A673 (cell line): ENCODE measurements at regions not wholly inside any gene's neighbourhood (a gene's known extent, or its start where the extent isn't known, plus 50 kb on each side); places are given as distances from the start of the nearest gene placed in this dataset.

Experiments used
- BruUV-seq: library from RNA; stranded (reverse); fragments of 400-500 nt; replicated peaks from 2 replicates; lab custom pipeline; 2021; lab: Mats Ljungman, UMichigan
- CTCF ChIA-PET: fragments of 300-600 bp; sonication (Branson Sonifier 250); formaldehyde crosslinking; loops from one replicate; lab custom pipeline; 2022; ENCODE audit warnings: antibody characterized with exemption; lab: Charles Lee
- POLR2A ChIA-PET: fragments of 300-600 bp; sonication (Branson Sonifier 250); formaldehyde crosslinking; loops from one replicate; lab custom pipeline; 2022; ENCODE audit warnings: antibody characterized with exemption; ENCODE audit not compliant: low non-redundant PET; lab: Charles Lee
- DNase-seq: peaks from one replicate; pipeline ENCODE4 v3.0.0-alpha.2; 2015; ENCODE audit warnings: low spot score
- H3K27ac ChIP-seq: fragments of 200-600 bp; sonication (generic); 2 replicates; pipeline ENCODE4 v1.5.1; 2016; ENCODE audit warnings: mixed run types, low read depth, mild to moderate bottlenecking, mixed read lengths, antibody characterized with exemption, low read length; ENCODE audit not compliant: poor library complexity, severe bottlenecking
- H3K27me3 ChIP-seq: fragments of 200-600 bp; sonication (generic); replicated peaks from 2 replicates; pipeline ENCODE4 v1.6.1; 2017; ENCODE audit warnings: mixed run types, low read depth, mild to moderate bottlenecking, mixed read lengths, antibody characterized with exemption, low read length; ENCODE audit not compliant: insufficient read depth, poor library complexity
- H3K36me3 ChIP-seq: fragments of 200-600 bp; sonication (generic); 2 replicates; pipeline ENCODE4 v1.6.1; 2016; ENCODE audit warnings: mixed run types, mild to moderate bottlenecking, mixed read lengths, antibody characterized with exemption, low read length; ENCODE audit not compliant: insufficient read depth, poor library complexity, severe bottlenecking
- H3K4me1 ChIP-seq: fragments of 200-600 bp; sonication (generic); 2 replicates; pipeline ENCODE4 v1.6.1; 2017; ENCODE audit warnings: mixed run types, mild to moderate bottlenecking, mixed read lengths, antibody characterized with exemption, low read length; ENCODE audit not compliant: insufficient read depth, poor library complexity, severe bottlenecking
- H3K4me3 ChIP-seq: fragments of 200-600 bp; sonication (generic); 2 replicates; pipeline ENCODE4 v1.5.1; 2016; ENCODE audit warnings: low read depth, mixed run types, mild to moderate bottlenecking, mixed read lengths, low read length; ENCODE audit not compliant: poor library complexity, severe bottlenecking
- H3K9me3 ChIP-seq: fragments of 200-600 bp; sonication (generic); 2 replicates; pipeline ENCODE4 v1.6.1; 2016; ENCODE audit warnings: mixed run types, low read depth, mild to moderate bottlenecking, mixed read lengths, antibody characterized with exemption, low read length; ENCODE audit not compliant: poor library complexity, severe bottlenecking
- CTCF ChIP-seq: fragments of 300-800, 200-600 bp; sonication (generic); conservative IDR thresholded peaks from 2 replicates; pipeline ENCODE4 v1.5.1; 2017; ENCODE audit warnings: low read depth, mild to moderate bottlenecking, antibody characterized with exemption, low read length, moderate library complexity, mixed read lengths
- EZH2 ChIP-seq: fragments of 200-600 bp; sonication (generic); IDR thresholded peaks from 2 replicates; pipeline ENCODE4 v1.6.1; 2017; ENCODE audit warnings: borderline replicate concordance, low read depth, mild to moderate bottlenecking, mixed read lengths, antibody characterized with exemption, low read length; ENCODE audit not compliant: poor library complexity, severe bottlenecking
- intact Hi-C: fragments of 100-400 bp; cut with micrococcal nuclease; formaldehyde crosslinking; loops from one replicate; pipeline ENCODE4 v1.10.0; 2022; ENCODE audit not compliant: unreplicated experiment

DNA sequence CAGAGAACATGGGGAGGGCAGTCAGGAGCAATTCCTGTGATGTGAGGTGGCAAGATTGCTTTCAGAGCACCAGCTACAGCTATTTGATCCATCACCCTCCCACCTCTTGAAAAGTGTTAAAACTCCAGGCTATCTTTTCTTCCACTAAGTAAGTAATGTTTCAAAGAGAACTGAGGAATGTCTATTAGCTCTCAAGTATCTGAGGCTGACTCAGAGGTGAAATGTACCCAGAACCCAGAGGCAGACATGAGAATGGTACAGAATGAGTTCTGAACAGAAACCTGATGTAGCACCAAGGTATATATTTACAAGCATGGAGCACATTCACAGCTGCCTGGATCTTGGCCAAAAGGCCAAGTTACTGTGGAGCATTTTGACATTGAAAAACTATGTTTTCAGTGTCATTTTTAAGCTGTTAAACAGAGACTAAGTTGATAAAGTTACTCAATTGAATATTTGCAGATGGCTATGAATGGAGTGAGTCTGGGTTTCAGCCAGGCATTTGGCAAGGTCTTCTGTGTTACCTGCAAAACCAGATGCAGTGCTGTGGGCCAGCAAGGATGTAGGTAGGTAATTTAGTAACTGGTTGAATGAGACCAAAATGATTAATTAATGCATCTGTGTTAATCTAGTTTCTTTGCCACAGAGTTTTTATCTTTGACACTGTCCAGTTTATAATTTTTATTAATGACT is 227.7 kb upstream of the CD96 start:
- Histone ChIP-seq H3K4me1 (peaks cover 4% of the 10 kb centered on the region), H3K4me3 (no peak overlapping the region), H3K36me3 (no peaks in the 10 kb centered on the region), H3K27ac (no peak overlapping the region), H3K9me3 (no peaks in the 10 kb centered on the region), H3K27me3 (no peaks in the 10 kb centered on the region)
- POLR2A ChIA-PET, result no interaction called here
- TF ChIP-seq CTCF (no peak), EZH2 (no peak)
- CTCF ChIA-PET, result no interaction called here
- DNase-seq, result no peak
- BruUV-seq, result no TSS peak
- intact Hi-C loops, result no loop called here

- Histone ChIP-seq H3K36me3 (no peaks in the 10 kb centered on the region), H3K9me3 (no peaks in the 10 kb centered on the region), H3K27me3 (no peaks in the 10 kb centered on the region), H3K4me3 (no peak overlapping the region), H3K27ac (no peak overlapping the region), H3K4me1 (peaks cover 4% of the 10 kb centered on the region)
- TF ChIP-seq EZH2 (no peak), CTCF (no peak)
- intact Hi-C loops, result no loop called here
- POLR2A ChIA-PET, result no interaction called here
- CTCF ChIA-PET, result no interaction called here
- no TSS peak for BruUV-seq
- DNase-seq, result no peak
Observed at GRCh38 chr3:111314898-111315297, 227.1 kb upstream of the CD96 start.

GRCh38 chr3:111315930-111316587 is 225.9 kb upstream of the CD96 start:
- POLR2A ChIA-PET, result interaction anchor here (0.5 kb wide), 1 partner anchor 508 kb away, joined by 3 read pairs; no protein-coding TSS in a partner anchor
- TF ChIP-seq CTCF (no peak), EZH2 (no peak)
- Histone ChIP-seq H3K9me3 (no peaks in the 10 kb centered on the region), H3K36me3 (no peaks in the 10 kb centered on the region), H3K4me3 (no peak overlapping the region), H3K27me3 (no peaks in the 10 kb centered on the region), H3K4me1 (peaks cover 4% of the 10 kb centered on the region), H3K27ac (no peak overlapping the region)
- intact Hi-C loops, result no loop called here
- peak; percentile 30 for DNase-seq
- no TSS peak for BruUV-seq
- CTCF ChIA-PET, result interaction anchor here (0.8 to 1.0 kb wide), 2 partner anchors 17 to 1784 kb away, joined by 3 read pairs; no protein-coding TSS in a partner anchor
